ENCODE measurements at regions not wholly inside any gene's neighbourhood (a gene's known extent, or its start where the extent isn't known, plus 50 kb on each side); places are given as distances from the start of the nearest gene placed in this dataset.

DNA sequence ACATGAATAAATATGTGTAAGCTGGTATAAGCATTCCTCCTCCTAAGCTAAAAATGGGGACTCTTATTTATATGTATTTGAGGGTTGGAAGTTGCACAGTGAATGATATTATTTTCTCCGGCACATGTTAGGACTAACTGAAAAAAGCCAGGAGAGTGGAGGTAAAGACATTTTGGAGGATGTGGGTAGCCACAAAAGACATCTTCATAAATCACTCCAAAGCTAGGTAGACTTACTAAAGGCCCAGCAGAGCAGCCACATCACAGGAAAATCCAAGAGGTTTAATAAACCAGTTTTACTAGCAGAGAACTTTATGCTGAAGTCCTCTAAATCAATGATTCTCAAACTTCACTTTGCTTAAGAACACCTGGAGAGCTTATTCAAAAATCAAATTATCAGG, 424.7 kb downstream of the KCTD12 start:
- H2AK5ac ChIP-seq (ENCODE audit: low read length): no peak overlapping the region

DNA sequence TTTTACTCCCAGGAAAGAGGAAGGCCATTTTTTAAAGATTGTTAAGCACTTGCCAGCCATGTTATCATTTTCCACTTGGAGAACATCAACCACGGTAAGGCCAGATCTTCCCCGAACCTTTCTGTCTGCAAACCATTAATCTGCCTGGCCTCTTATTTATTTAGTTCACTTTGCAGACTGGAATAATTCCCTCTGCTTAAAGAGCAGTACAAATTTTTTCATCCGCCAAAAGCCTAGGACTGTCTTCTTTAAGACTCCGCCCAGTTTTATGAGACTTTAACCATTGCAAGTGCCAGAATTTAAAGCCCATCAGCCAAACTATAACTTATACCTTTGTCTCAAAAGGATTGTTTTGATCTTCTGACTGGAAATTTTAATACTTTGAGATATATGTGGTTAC, 426.3 kb downstream of the KCTD12 start:
- no peak overlapping the region for H3K23ac ChIP-seq (ENCODE audit: low read length)
- H4K12ac ChIP-seq (ENCODE audit: low read depth, low read length): no peak overlapping the region
- H3K79me2 ChIP-seq (ENCODE audit: control insufficient read depth, insufficient read depth, low read length, poor library complexity): no peaks in the 10 kb centered on the region
- H4K8ac ChIP-seq (ENCODE audit: low read depth, low read length): no peak overlapping the region
- no peaks in the 10 kb centered on the region for H3K4me1 ChIP-seq (ENCODE audit: control insufficient read depth in 1 of 2, insufficient read depth in 2 of 2, low read length in 2 of 2)
- H3K14ac ChIP-seq (ENCODE audit: low read length): no peak overlapping the region
- no peak overlapping the region for H3K4ac ChIP-seq (ENCODE audit: low read depth, low read length)
- H2AFZ ChIP-seq (ENCODE audit: insufficient read depth, low read length, poor library complexity): no peak overlapping the region
- H3K9ac ChIP-seq (ENCODE audit: low read length): no peak overlapping the region
- peaks cover under 1% of the 10 kb centered on the region for H3K79me1 ChIP-seq (ENCODE audit: low read length)
- H3K4me2 ChIP-seq (ENCODE audit: low read length): no peak overlapping the region
- H3K9me3 ChIP-seq (ENCODE audit: insufficient read depth, low read depth, low read length): no peaks in the 10 kb centered on the region
- no peaks in the 10 kb centered on the region for H3K36me3 ChIP-seq (ENCODE audit: control insufficient read depth in 1 of 2, insufficient read depth in 2 of 2, low read length in 2 of 2)
- no peak overlapping the region for H2BK5ac ChIP-seq (ENCODE audit: low read depth, low read length, poor library complexity)
- H3K4me3 ChIP-seq (ENCODE audit: low read depth, low read length): no peak overlapping the region
- H2BK120ac ChIP-seq (ENCODE audit: insufficient read depth, low read length, poor library complexity): no peak overlapping the region
- H3K27me3 ChIP-seq (ENCODE audit: insufficient read depth, low read length): no peaks in the 10 kb centered on the region
- no peak overlapping the region for H4K91ac ChIP-seq (ENCODE audit: low read depth, low read length)
- H3K18ac ChIP-seq (ENCODE audit: low read length): no peak overlapping the region
- no peak overlapping the region for H2AK5ac ChIP-seq (ENCODE audit: low read length)
- no peak overlapping the region for H3K27ac ChIP-seq (ENCODE audit: low read depth, low read length)
- WGBS (ENCODE audit: extremely low coverage, insufficient coverage, insufficient read length): no CpG with 5 or more reads among the region's 4 CpGs
- no peak overlapping the region for H2BK12ac ChIP-seq (ENCODE audit: low read length)
- no peak for DNase-seq

More for the DNA sequence above, 424.7 kb downstream of the KCTD12 start:
- no peak overlapping the region for H3K9ac ChIP-seq (ENCODE audit: low read length)
- H3K36me3 ChIP-seq (ENCODE audit: control insufficient read depth in 1 of 2, insufficient read depth in 2 of 2, low read length in 2 of 2): no peaks in the 10 kb centered on the region
- no peak overlapping the region for H3K4me2 ChIP-seq (ENCODE audit: low read length)
- H4K91ac ChIP-seq (ENCODE audit: low read depth, low read length): no peak overlapping the region
- no peak overlapping the region for H3K4ac ChIP-seq (ENCODE audit: low read depth, low read length)
- no peaks in the 10 kb centered on the region for H3K4me1 ChIP-seq (ENCODE audit: control insufficient read depth in 1 of 2, insufficient read depth in 2 of 2, low read length in 2 of 2)
- no peak overlapping the region for H3K4me3 ChIP-seq (ENCODE audit: low read depth, low read length)
- H4K12ac ChIP-seq (ENCODE audit: low read depth, low read length): no peak overlapping the region
- H2AFZ ChIP-seq (ENCODE audit: insufficient read depth, low read length, poor library complexity): no peak overlapping the region
- H2BK120ac ChIP-seq (ENCODE audit: insufficient read depth, low read length, poor library complexity): no peak overlapping the region
- H3K18ac ChIP-seq (ENCODE audit: low read length): no peak overlapping the region
- no peak overlapping the region for H3K27ac ChIP-seq (ENCODE audit: low read depth, low read length)
- no peak overlapping the region for H3K14ac ChIP-seq (ENCODE audit: low read length)
- no peaks in the 10 kb centered on the region for H3K9me3 ChIP-seq (ENCODE audit: insufficient read depth, low read depth, low read length)
- no peaks in the 10 kb centered on the region for H3K79me2 ChIP-seq (ENCODE audit: control insufficient read depth, insufficient read depth, low read length, poor library complexity)
- H3K27me3 ChIP-seq (ENCODE audit: insufficient read depth, low read length): no peaks in the 10 kb centered on the region
- no peak for DNase-seq
- H3K79me1 ChIP-seq (ENCODE audit: low read length): peaks cover 2% of the 10 kb centered on the region
- H2BK5ac ChIP-seq (ENCODE audit: low read depth, low read length, poor library complexity): no peak overlapping the region
- H4K8ac ChIP-seq (ENCODE audit: low read depth, low read length): no peak overlapping the region
- H2BK12ac ChIP-seq (ENCODE audit: low read length): no peak overlapping the region
- WGBS (ENCODE audit: extremely low coverage, insufficient coverage, insufficient read length): no CpG with 5 or more reads among the region's 1 CpG
- no peak overlapping the region for H3K23ac ChIP-seq (ENCODE audit: low read length)

DNA sequence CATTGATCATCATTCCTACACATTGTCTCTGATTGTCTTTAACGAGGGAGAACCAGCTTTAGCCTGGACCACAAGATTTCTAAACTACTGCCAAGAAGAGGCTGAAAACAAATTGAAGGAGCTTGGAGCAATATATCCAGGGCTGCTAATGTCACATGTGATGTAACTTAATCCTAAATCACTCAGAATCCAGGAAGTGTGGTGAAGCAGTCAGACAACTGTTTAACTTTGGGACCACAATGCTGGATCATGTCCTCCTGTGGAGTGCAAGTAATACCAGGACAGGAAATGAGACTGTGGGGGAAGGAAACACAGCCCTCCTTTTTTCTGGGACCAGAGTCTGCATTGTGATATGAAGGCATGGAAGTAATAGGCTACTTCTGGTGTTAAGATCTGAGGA, 430.2 kb downstream of the KCTD12 start:
- H3K27me3 ChIP-seq (ENCODE audit: insufficient read depth, low read length): no peaks in the 10 kb centered on the region
- no peak for DNase-seq
- H2AFZ ChIP-seq (ENCODE audit: insufficient read depth, low read length, poor library complexity): no peak overlapping the region
- H4K12ac ChIP-seq (ENCODE audit: low read depth, low read length): no peak overlapping the region
- H3K9ac ChIP-seq (ENCODE audit: low read length): no peak overlapping the region
- no peak overlapping the region for H4K91ac ChIP-seq (ENCODE audit: low read depth, low read length)
- H3K4ac ChIP-seq (ENCODE audit: low read depth, low read length): no peak overlapping the region
- no peak overlapping the region for H2AK5ac ChIP-seq (ENCODE audit: low read length)
- H3K18ac ChIP-seq (ENCODE audit: low read length): no peak overlapping the region
- H2BK5ac ChIP-seq (ENCODE audit: low read depth, low read length, poor library complexity): no peak overlapping the region
- H3K36me3 ChIP-seq (ENCODE audit: control insufficient read depth in 1 of 2, insufficient read depth in 2 of 2, low read length in 2 of 2): no peaks in the 10 kb centered on the region
- no peak overlapping the region for H4K8ac ChIP-seq (ENCODE audit: low read depth, low read length)
- no peak overlapping the region for H3K4me2 ChIP-seq (ENCODE audit: low read length)
- H2BK120ac ChIP-seq (ENCODE audit: insufficient read depth, low read length, poor library complexity): no peak overlapping the region
- H3K79me1 ChIP-seq (ENCODE audit: low read length): no peaks in the 10 kb centered on the region
- no peaks in the 10 kb centered on the region for H3K4me1 ChIP-seq (ENCODE audit: control insufficient read depth in 1 of 2, insufficient read depth in 2 of 2, low read length in 2 of 2)
- no peak overlapping the region for H3K27ac ChIP-seq (ENCODE audit: low read depth, low read length)
- H2BK12ac ChIP-seq (ENCODE audit: low read length): no peak overlapping the region
- no peaks in the 10 kb centered on the region for H3K9me3 ChIP-seq (ENCODE audit: insufficient read depth, low read depth, low read length)
- no peak overlapping the region for H3K23ac ChIP-seq (ENCODE audit: low read length)
- H3K4me3 ChIP-seq (ENCODE audit: low read depth, low read length): no peak overlapping the region
- H3K79me2 ChIP-seq (ENCODE audit: control insufficient read depth, insufficient read depth, low read length, poor library complexity): no peaks in the 10 kb centered on the region
- no CpG with 5 or more reads among the region's 1 CpG for WGBS (ENCODE audit: extremely low coverage, insufficient coverage, insufficient read length)
- H3K14ac ChIP-seq (ENCODE audit: low read length): no peak overlapping the region

DNA sequence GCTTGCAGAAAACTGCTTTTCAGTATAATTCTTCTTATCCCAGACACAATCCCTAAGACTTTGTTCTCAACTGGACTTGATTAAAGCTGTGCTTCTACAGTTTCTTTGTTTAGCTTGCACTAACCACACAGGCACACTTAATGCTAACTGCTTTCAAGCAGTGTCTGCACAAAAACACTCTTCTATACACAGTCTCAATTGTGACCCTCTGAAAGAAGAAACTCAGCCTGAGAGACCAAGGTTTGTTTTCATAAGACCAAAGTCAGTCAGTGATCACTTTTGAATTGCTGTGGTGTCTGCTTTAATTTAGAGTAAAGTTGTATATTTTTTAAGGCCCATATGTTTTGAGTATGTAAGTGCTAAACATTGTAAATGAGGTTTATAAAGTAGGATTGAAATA, 431.2 kb downstream of the KCTD12 start:
- Histone ChIP-seq H2AK5ac (ENCODE audit: low read length) (no peak overlapping the region), H2BK120ac (ENCODE audit: insufficient read depth, low read length, poor library complexity) (no peak overlapping the region), H3K4me3 (ENCODE audit: low read depth, low read length) (no peak overlapping the region), H3K9me3 (ENCODE audit: insufficient read depth, low read depth, low read length) (no peaks in the 10 kb centered on the region), H3K4me2 (ENCODE audit: low read length) (no peak overlapping the region), H2AFZ (ENCODE audit: insufficient read depth, low read length, poor library complexity) (no peak overlapping the region), H3K14ac (ENCODE audit: low read length) (no peak overlapping the region), H3K79me1 (ENCODE audit: low read length) (no peaks in the 10 kb centered on the region), H3K27ac (ENCODE audit: low read depth, low read length) (no peak overlapping the region), H3K9ac (ENCODE audit: low read length) (no peak overlapping the region), H2BK12ac (ENCODE audit: low read length) (no peak overlapping the region), H4K91ac (ENCODE audit: low read depth, low read length) (no peak overlapping the region), H3K36me3 (ENCODE audit: control insufficient read depth in 1 of 2, insufficient read depth in 2 of 2, low read length in 2 of 2) (no peaks in the 10 kb centered on the region), H4K8ac (ENCODE audit: low read depth, low read length) (no peak overlapping the region), H2BK5ac (ENCODE audit: low read depth, low read length, poor library complexity) (no peak overlapping the region), H3K4ac (ENCODE audit: low read depth, low read length) (no peak overlapping the region), H3K4me1 (ENCODE audit: control insufficient read depth in 1 of 2, insufficient read depth in 2 of 2, low read length in 2 of 2) (no peaks in the 10 kb centered on the region), H3K23ac (ENCODE audit: low read length) (no peak overlapping the region), H3K79me2 (ENCODE audit: control insufficient read depth, insufficient read depth, low read length, poor library complexity) (no peaks in the 10 kb centered on the region), H4K12ac (ENCODE audit: low read depth, low read length) (no peak overlapping the region), H3K18ac (ENCODE audit: low read length) (no peak overlapping the region), H3K27me3 (ENCODE audit: insufficient read depth, low read length) (no peaks in the 10 kb centered on the region)
- DNase-seq: no peak

DNA sequence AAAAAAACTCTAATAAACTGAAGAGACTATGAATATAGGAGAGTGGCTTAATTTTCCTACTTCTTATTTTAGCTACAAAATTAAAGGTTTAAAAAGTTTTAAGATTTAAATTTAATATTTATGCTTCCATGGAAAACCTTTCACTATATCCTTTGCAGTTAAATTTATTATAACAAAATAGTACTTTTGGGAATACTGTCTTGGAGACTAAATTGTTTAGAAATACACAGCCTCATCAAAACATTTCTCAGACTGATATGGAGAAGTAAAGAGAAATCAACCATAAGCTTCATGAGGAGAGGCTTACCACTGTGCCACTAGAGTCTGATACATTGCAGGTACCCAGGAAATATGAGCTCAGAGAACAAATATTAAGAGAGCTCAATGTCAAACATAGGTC, 436.5 kb downstream of the KCTD12 start:
- no peak overlapping the region for H2AFZ ChIP-seq (ENCODE audit: insufficient read depth, low read length, poor library complexity)
- DNase-seq: no peak
- H3K36me3 ChIP-seq (ENCODE audit: control insufficient read depth in 1 of 2, insufficient read depth in 2 of 2, low read length in 2 of 2): no peaks in the 10 kb centered on the region
- H3K14ac ChIP-seq (ENCODE audit: low read length): no peak overlapping the region
- no peak overlapping the region for H4K8ac ChIP-seq (ENCODE audit: low read depth, low read length)
- H3K4me2 ChIP-seq (ENCODE audit: low read length): no peak overlapping the region
- H2BK5ac ChIP-seq (ENCODE audit: low read depth, low read length, poor library complexity): no peak overlapping the region
- H3K23ac ChIP-seq (ENCODE audit: low read length): no peak overlapping the region
- no peaks in the 10 kb centered on the region for H3K9me3 ChIP-seq (ENCODE audit: insufficient read depth, low read depth, low read length)
- H3K27ac ChIP-seq (ENCODE audit: low read depth, low read length): no peak overlapping the region
- no peaks in the 10 kb centered on the region for H3K79me2 ChIP-seq (ENCODE audit: control insufficient read depth, insufficient read depth, low read length, poor library complexity)
- H3K79me1 ChIP-seq (ENCODE audit: low read length): no peaks in the 10 kb centered on the region
- no peak overlapping the region for H4K12ac ChIP-seq (ENCODE audit: low read depth, low read length)
- H3K18ac ChIP-seq (ENCODE audit: low read length): no peak overlapping the region
- no peak overlapping the region for H2BK12ac ChIP-seq (ENCODE audit: low read length)
- H3K4me3 ChIP-seq (ENCODE audit: low read depth, low read length): no peak overlapping the region
- H3K4me1 ChIP-seq (ENCODE audit: control insufficient read depth in 1 of 2, insufficient read depth in 2 of 2, low read length in 2 of 2): no peaks in the 10 kb centered on the region
- no peak overlapping the region for H3K4ac ChIP-seq (ENCODE audit: low read depth, low read length)
- no peak overlapping the region for H2BK120ac ChIP-seq (ENCODE audit: insufficient read depth, low read length, poor library complexity)
- no peak overlapping the region for H3K9ac ChIP-seq (ENCODE audit: low read length)
- no peaks in the 10 kb centered on the region for H3K27me3 ChIP-seq (ENCODE audit: insufficient read depth, low read length)
- no peak overlapping the region for H4K91ac ChIP-seq (ENCODE audit: low read depth, low read length)
- H2AK5ac ChIP-seq (ENCODE audit: low read length): no peak overlapping the region

All from trophoblast cell (in vitro differentiated cells and primary cell).